Osteoblast (primary cell): ENCODE measurements at regions not wholly inside any gene's neighbourhood (a gene's known extent, or its start where the extent isn't known, plus 50 kb on each side); places are given as distances from the start of the nearest gene placed in this dataset.

Experiments used
- DNase-seq: peaks from one replicate; pipeline ENCODE4 v3.0.0; 2011; ENCODE audit warnings: low spot score, mixed read lengths; ENCODE audit not compliant: insufficient read length; ENCODE audit errors: missing footprints
- H2AFZ ChIP-seq: 2 replicates; pipeline ENCODE4 v1.6.0; 2011; ENCODE audit warnings: mild to moderate bottlenecking, low read length
- H3K27ac ChIP-seq: 2 replicates; pipeline ENCODE4 v1.5.1; 2011; ENCODE audit warnings: mild to moderate bottlenecking, low read depth, low read length, moderate library complexity
- H3K27me3 ChIP-seq: 2 replicates; pipeline ENCODE4 v1.6.0; 2012; ENCODE audit warnings: mild to moderate bottlenecking, control low read depth, inconsistent platforms, low read length, moderate library complexity; ENCODE audit not compliant: insufficient read depth
- H3K36me3 ChIP-seq: 2 replicates; pipeline ENCODE4 v1.5.1; 2011; ENCODE audit warnings: mild to moderate bottlenecking, low read length, control low read depth, moderate library complexity; ENCODE audit not compliant: insufficient read depth
- H3K4me1 ChIP-seq: 2 replicates; pipeline ENCODE4 v1.5.1; 2011; ENCODE audit warnings: mild to moderate bottlenecking, low read length, control low read depth, moderate library complexity; ENCODE audit not compliant: insufficient read depth
- H3K4me2 ChIP-seq: 2 replicates; pipeline ENCODE4 v1.6.0; 2011; ENCODE audit warnings: mild to moderate bottlenecking, low read length; ENCODE audit not compliant: insufficient read depth
- H3K4me3 ChIP-seq: fragments of 200-600 bp; sonication (generic); 3 replicates; pipeline ENCODE4 v1.5.1; 2012; ENCODE audit warnings: mild to moderate bottlenecking, low read length, inconsistent platforms; ENCODE audit not compliant: insufficient read depth
- H3K79me2 ChIP-seq: 2 replicates; pipeline ENCODE4 v1.6.0; 2012; ENCODE audit warnings: mild to moderate bottlenecking, low read length, control low read depth, inconsistent platforms; ENCODE audit not compliant: insufficient read depth
- H3K9me3 ChIP-seq: 2 replicates; pipeline ENCODE4 v1.5.1; 2011; ENCODE audit warnings: low read depth, low read length, control low read depth
- H4K20me1 ChIP-seq: 2 replicates; pipeline ENCODE4 v1.6.0; 2012; ENCODE audit warnings: mild to moderate bottlenecking, low read length, control low read depth; ENCODE audit not compliant: insufficient read depth
- CTCF ChIP-seq: IDR thresholded peaks from 2 replicates; pipeline ENCODE4 v1.5.1; 2011; ENCODE audit warnings: mild to moderate bottlenecking, low read depth, low read length, moderate library complexity; ENCODE audit errors: extremely low read depth

- Histone ChIP-seq H3K4me3 (no peak overlapping the region), H3K4me2 (no peak overlapping the region), H3K4me1 (peaks cover 19% of the 10 kb centered on the region), H4K20me1 (no peaks in the 10 kb centered on the region), H3K79me2 (no peaks in the 10 kb centered on the region), H3K9me3 (no peaks in the 10 kb centered on the region), H2AFZ (no peak overlapping the region), H3K27me3 (no peaks in the 10 kb centered on the region), H3K27ac (no peak overlapping the region), H3K36me3 (no peaks in the 10 kb centered on the region)
- no peak for DNase-seq
- no peak for TF ChIP-seq CTCF
Measured at GRCh38 chr13:76790980-76791819, 95.0 kb downstream of the KCTD12 start.

- no peaks in the 10 kb centered on the region for H3K27me3 ChIP-seq
Measured at GRCh38 chr13:76790526-76790925, 95.7 kb downstream of the KCTD12 start.

GRCh38 chr13:76783798-76784197 lies 102.4 kb downstream of the KCTD12 start:
- no peaks in the 10 kb centered on the region for H3K36me3 ChIP-seq

More at GRCh38 chr13:76790526-76790925, 95.7 kb downstream of the KCTD12 start:
- no peak overlapping the region for H3K4me3 ChIP-seq
- H4K20me1 ChIP-seq, result no peaks in the 10 kb centered on the region
- H3K4me1 ChIP-seq, result peaks cover 19% of the 10 kb centered on the region
- H3K27ac ChIP-seq, result no peak overlapping the region
- H3K9me3 ChIP-seq, result no peaks in the 10 kb centered on the region
- peak; percentile 41 for DNase-seq
- no peaks in the 10 kb centered on the region for H3K36me3 ChIP-seq
- H3K4me2 ChIP-seq, result no peak overlapping the region
- no peaks in the 10 kb centered on the region for H3K79me2 ChIP-seq
- no peak for TF ChIP-seq CTCF
- no peak overlapping the region for H2AFZ ChIP-seq

More at GRCh38 chr13:76783798-76784197, 102.4 kb downstream of the KCTD12 start:
- no peaks in the 10 kb centered on the region for H3K79me2 ChIP-seq
- no peak for TF ChIP-seq CTCF
- H2AFZ ChIP-seq, result no peak overlapping the region
- no peak overlapping the region for H3K4me2 ChIP-seq
- no peak overlapping the region for H3K27ac ChIP-seq
- no peak overlapping the region for H3K4me3 ChIP-seq
- H3K4me1 ChIP-seq, result no peaks in the 10 kb centered on the region
- no peaks in the 10 kb centered on the region for H3K9me3 ChIP-seq
- no peaks in the 10 kb centered on the region for H4K20me1 ChIP-seq
- no peak for DNase-seq
- no peaks in the 10 kb centered on the region for H3K27me3 ChIP-seq
